OCI-LY1 (cell line): ENCODE measurements at regions not wholly inside any gene's neighbourhood (a gene's known extent, or its start where the extent isn't known, plus 50 kb on each side); places are given as distances from the start of the nearest gene placed in this dataset.
"Not testable (repeated sequence)": the region's sequence is repeated elsewhere in the genome, so short reads cannot be mapped to it uniquely, and the experiment has no call there.

Experiments
- H2AFZ ChIP-seq: fragments of 200-600 bp; sonication (generic), shearing (Covaris generic); 2 replicates; pipeline ENCODE4 v1.6.0; 2014; ENCODE audit warnings: antibody characterized with exemption, mild to moderate bottlenecking, low read length
- H3F3A ChIP-seq: fragments of 200-600 bp; sonication (generic), shearing (Covaris generic); 2 replicates; pipeline ENCODE4 v1.6.0; 2014; ENCODE audit warnings: mild to moderate bottlenecking, antibody characterized with exemption, low read length, moderate library complexity; ENCODE audit not compliant: insufficient read depth
- H3K27ac ChIP-seq: fragments of 200-600 bp; sonication (generic); 2 replicates; pipeline ENCODE4 v1.5.1; 2014; ENCODE audit warnings: low read length, mixed run types, mild to moderate bottlenecking, low read depth; ENCODE audit not compliant: poor library complexity, severe bottlenecking
- H3K27me3 ChIP-seq: fragments of 200-600 bp; sonication (generic); 2 replicates; pipeline ENCODE4 v1.6.0; 2014; ENCODE audit warnings: antibody characterized with exemption, mild to moderate bottlenecking, low read length, moderate library complexity; ENCODE audit not compliant: insufficient read depth
- H3K36me3 ChIP-seq: fragments of 200-600 bp; sonication (generic); 2 replicates; pipeline ENCODE4 v1.6.1; 2014; ENCODE audit warnings: mild to moderate bottlenecking, antibody characterized with exemption, low read length, moderate library complexity, mixed read lengths; ENCODE audit not compliant: insufficient read depth
- H3K4me1 ChIP-seq: fragments of 200-600 bp; sonication (generic); 2 replicates; pipeline ENCODE4 v1.5.1; 2014; ENCODE audit warnings: mild to moderate bottlenecking, low read length, moderate library complexity; ENCODE audit not compliant: insufficient read depth, severe bottlenecking
- H3K4me2 ChIP-seq: fragments of 200-600 bp; sonication (generic), shearing (Covaris generic); 2 replicates; pipeline ENCODE4 v1.6.1; 2014; ENCODE audit warnings: low read length
- H3K4me3 ChIP-seq: fragments of 200-600 bp; sonication (generic); 2 replicates; pipeline ENCODE4 v1.5.1; 2014; ENCODE audit warnings: low read length, low read depth, mild to moderate bottlenecking, mixed read lengths; ENCODE audit not compliant: poor library complexity, severe bottlenecking
- H3K79me2 ChIP-seq: fragments of 200-600 bp; shearing (Covaris generic); 2 replicates; pipeline ENCODE4 v1.6.1; 2016; ENCODE audit warnings: mixed run types, low read length, mixed read lengths; ENCODE audit not compliant: insufficient read depth
- H3K9ac ChIP-seq: fragments of 200-600 bp; sonication (generic), shearing (Covaris generic); 2 replicates; pipeline ENCODE4 v1.6.1; 2014; ENCODE audit warnings: mild to moderate bottlenecking, low read length, mixed read lengths
- H3K9me2 ChIP-seq: fragments of 200-600 bp; sonication (generic), shearing (Covaris generic); 2 replicates; pipeline ENCODE4 v1.6.1; 2014; ENCODE audit warnings: low read depth, mild to moderate bottlenecking, low read length, mixed read lengths
- H3K9me3 ChIP-seq: fragments of 200-600 bp; shearing (Covaris generic); 2 replicates; pipeline ENCODE4 v1.6.1; 2014; ENCODE audit warnings: low read length, mixed read lengths
- H4K20me1 ChIP-seq: fragments of 200-600 bp; sonication (generic), shearing (Covaris generic); 2 replicates; pipeline ENCODE4 v1.6.0; 2016; ENCODE audit warnings: mild to moderate bottlenecking, low read length; ENCODE audit not compliant: insufficient read depth
- CTCF ChIP-seq: fragments of 200-600 bp; sonication (generic), shearing (Covaris generic); IDR thresholded peaks from 2 replicates; pipeline ENCODE4 v1.5.1; 2017; ENCODE audit warnings: mild to moderate bottlenecking, antibody characterized with exemption, low read length, moderate library complexity, mixed read lengths
- EZH2 ChIP-seq: fragments of 200-600 bp; sonication (generic), shearing (Covaris generic); IDR thresholded peaks from 2 replicates; pipeline ENCODE4 v1.8.0; 2017; ENCODE audit warnings: borderline replicate concordance, mixed run types, mild to moderate bottlenecking, antibody characterized with exemption, low read length, moderate library complexity, mixed read lengths

- Histone ChIP-seq H2AFZ (no peak overlapping the region), H3K4me3 (no peak overlapping the region), H3K27me3 (no peaks in the 10 kb centered on the region), H3K9me3 (no peaks in the 10 kb centered on the region), H4K20me1 (no peaks in the 10 kb centered on the region), H3K9me2 (no peaks in the 10 kb centered on the region), H3K79me2 (no peaks in the 10 kb centered on the region), H3K36me3 (no peaks in the 10 kb centered on the region), H3K9ac (no peak overlapping the region), H3K4me1 (no peaks in the 10 kb centered on the region), H3K4me2 (no peak overlapping the region), H3F3A (no peaks in the 10 kb centered on the region), H3K27ac (no peak overlapping the region)
- no peak for TF ChIP-seq CTCF
These were observed 587.5 kb upstream of the LCORL start for GRCh38 chr4:18608908-18609533.

GRCh38 chr4:18602610-18603009 is 581.1 kb upstream of the LCORL start:
- H3K4me1 ChIP-seq, H3F3A ChIP-seq, H3K9me3 ChIP-seq, H3K27ac ChIP-seq, H3K9me2 ChIP-seq, H3K9ac ChIP-seq, H3K4me3 ChIP-seq, H3K4me2 ChIP-seq, H3K79me2 ChIP-seq, H3K36me3 ChIP-seq, H4K20me1 ChIP-seq, H3K27me3 ChIP-seq, H2AFZ ChIP-seq: not testable (repeated sequence)

GRCh38 chr4:18593297-18594002 is 571.9 kb upstream of the LCORL start:
- Histone ChIP-seq H3K9ac (no peak overlapping the region), H2AFZ (no peak overlapping the region), H3K9me2 (no peaks in the 10 kb centered on the region), H3K27me3 (no peaks in the 10 kb centered on the region), H3K4me3 (no peak overlapping the region), H3K4me1 (no peaks in the 10 kb centered on the region), H3K4me2 (no peak overlapping the region), H3K27ac (no peak overlapping the region), H3K36me3 (no peaks in the 10 kb centered on the region), H3K9me3 (no peaks in the 10 kb centered on the region), H3K79me2 (no peaks in the 10 kb centered on the region), H4K20me1 (no peaks in the 10 kb centered on the region), H3F3A (no peaks in the 10 kb centered on the region)
- TF ChIP-seq CTCF (peak; percentile 59), EZH2 (no peak)

GRCh38 chr4:18582841-18583240 is 561.3 kb upstream of the LCORL start:
- no peaks in the 10 kb centered on the region for H4K20me1 ChIP-seq

More at GRCh38 chr4:18582841-18583240, 561.3 kb upstream of the LCORL start:
- Histone ChIP-seq H3K9me2 (no peaks in the 10 kb centered on the region), H3K36me3 (no peaks in the 10 kb centered on the region), H3K4me3 (no peak overlapping the region), H3K27me3 (no peaks in the 10 kb centered on the region), H3F3A (no peaks in the 10 kb centered on the region), H3K27ac (no peak overlapping the region), H2AFZ (no peak overlapping the region), H3K4me2 (no peak overlapping the region), H3K9ac (no peak overlapping the region), H3K9me3 (no peaks in the 10 kb centered on the region), H3K79me2 (no peaks in the 10 kb centered on the region), H3K4me1 (no peaks in the 10 kb centered on the region)
- no peak for TF ChIP-seq CTCF
- no peak for TF ChIP-seq EZH2
